HCT116 (cell line): ENCODE measurements at regions not wholly inside any gene's neighbourhood (a gene's known extent, or its start where the extent isn't known, plus 50 kb on each side); places are given as distances from the start of the nearest gene placed in this dataset.

Source experiments
- ATAC-seq: fragments of 200-7000 bp; cut with Tn5 transposase; 2 replicates; pipeline ENCODE4 v1.9.1; 2020; ENCODE audit warnings: mild to moderate bottlenecking, moderate library complexity
- BruUV-seq: library from RNA; stranded (reverse); fragments of 400-500 nt; replicated peaks from 2 replicates; lab custom pipeline; 2021; lab: Mats Ljungman, UMichigan
- CTCF ChIA-PET: fragments of 300-600 bp; sonication (Branson Sonifier 250); formaldehyde crosslinking; loops from one replicate; lab custom pipeline; 2021; ENCODE audit warnings: antibody characterized with exemption; lab: Charles Lee
- POLR2A ChIA-PET: fragments of 300-600, 350-600 bp; sonication (Branson Sonifier 250); formaldehyde crosslinking; loops from one replicate; lab custom pipeline; 2021; ENCODE audit warnings: antibody characterized with exemption; lab: Charles Lee
- RAD21 ChIA-PET, 2 experiments: fragments of 300-600 bp; sonication (Branson Sonifier 250); formaldehyde crosslinking; loops; one replicate each; lab custom pipeline; 2023; ENCODE audit warnings: low total read pairs in 2 of 2; ENCODE audit not compliant: uncharacterized antibody in 2 of 2, unreplicated experiment in 2 of 2, low non-redundant PET in 1 of 2; lab: Charles Lee
- DNase-seq: peaks from one replicate; pipeline ENCODE4 v3.0.0-alpha.2; 2010; ENCODE audit warnings: low read depth, low spot score
- H2AFZ ChIP-seq: fragments of 200-600 bp; shearing (Covaris generic), sonication (generic); 2 replicates; pipeline ENCODE4 v1.6.1; 2017; ENCODE audit warnings: low read depth, mixed run types, mixed read lengths, antibody characterized with exemption, low read length; ENCODE audit not compliant: poor library complexity, severe bottlenecking
- H3K27ac ChIP-seq: 2 replicates; pipeline ENCODE4 v1.5.1; 2012; ENCODE audit warnings: low read depth, low read length
- H3K27me3 ChIP-seq: fragments of 200-600 bp; sonication (generic); 2 replicates; pipeline ENCODE4 v1.6.1; 2016; ENCODE audit warnings: mixed run types, low read length, mixed read lengths; ENCODE audit not compliant: insufficient read depth
- H3K36me3 ChIP-seq, 2 experiments: fragments of 200-500 bp in 1 of 2; fragments of 200-600 bp in 1 of 2; sonication (Bioruptor generic) in 1 of 2; sonication (generic) in 1 of 2; 2 replicates each; pipeline versions ENCODE4 v1.5.1 to v1.6.1; 2014 to 2016; ENCODE audit warnings: low read length in 2 of 2, inconsistent platforms in 1 of 2, mixed read lengths in 1 of 2, mixed run types in 1 of 2; ENCODE audit not compliant: insufficient read depth in 2 of 2, control insufficient read depth in 1 of 2
- H3K4me1 ChIP-seq, 2 experiments: fragments of 200-600 bp in 1 of 2; sonication (generic) in 1 of 2; 2 replicates each; pipeline versions ENCODE4 v1.5.1 to v1.6.1; 2012 to 2017; ENCODE audit warnings: low read length in 2 of 2, inconsistent platforms in 1 of 2, mild to moderate bottlenecking in 1 of 2, mixed read lengths in 1 of 2, mixed run types in 1 of 2, moderate library complexity in 1 of 2; ENCODE audit not compliant: insufficient read depth in 2 of 2, control insufficient read depth in 1 of 2
- H3K4me2 ChIP-seq: fragments of 200-600 bp; sonication (generic); 2 replicates; pipeline ENCODE4 v1.6.1; 2017; ENCODE audit warnings: mixed run types, low read length, mixed read lengths
- H3K4me3 ChIP-seq, 2 experiments: fragments of 200-600 bp in 1 of 2; sonication (generic) in 1 of 2; replicated peaks in 1 of 2; 2 replicates each; pipeline ENCODE4 v1.5.1; 2011 to 2016; ENCODE audit warnings: low read length in 2 of 2, control low read depth in 1 of 2, low read depth in 1 of 2, mild to moderate bottlenecking in 1 of 2, mixed read lengths in 1 of 2, mixed run types in 1 of 2
- H3K79me2 ChIP-seq: fragments of 200-600 bp; sonication (generic); 2 replicates; pipeline ENCODE4 v1.6.1; 2017; ENCODE audit warnings: mild to moderate bottlenecking, mixed run types, low read length, moderate library complexity, mixed read lengths; ENCODE audit not compliant: insufficient read depth
- H3K9ac ChIP-seq: fragments of 200-600 bp; sonication (generic); 2 replicates; pipeline ENCODE4 v1.6.1; 2016; ENCODE audit warnings: low read length, mixed read lengths
- H3K9me2 ChIP-seq: fragments of 200-600 bp; sonication (generic), shearing (Covaris generic); 2 replicates; pipeline ENCODE4 v1.6.1; 2017; ENCODE audit warnings: mixed run types, mild to moderate bottlenecking, moderate library complexity; ENCODE audit not compliant: insufficient read depth
- H3K9me3 ChIP-seq, 2 experiments: fragments of 200-500 bp in 1 of 2; fragments of 200-600 bp in 1 of 2; sonication (Bioruptor generic) in 1 of 2; sonication (generic) in 1 of 2; 2 replicates each; pipeline ENCODE4 v1.6.1; 2014 to 2017; ENCODE audit warnings: low read length in 2 of 2, mixed read lengths in 2 of 2, inconsistent platforms in 1 of 2, low read depth in 1 of 2, mild to moderate bottlenecking in 1 of 2, mixed run types in 1 of 2, moderate library complexity in 1 of 2; ENCODE audit not compliant: control insufficient read depth in 1 of 2, insufficient read depth in 1 of 2
- H4K20me1 ChIP-seq: fragments of 200-600 bp; sonication (generic), shearing (Covaris generic); 2 replicates; pipeline ENCODE4 v1.6.1; 2017; ENCODE audit warnings: mixed run types, mild to moderate bottlenecking, moderate library complexity; ENCODE audit not compliant: insufficient read depth
- CBX3 ChIP-seq: IDR thresholded peaks from 2 replicates; pipeline ENCODE4 v1.6.1; 2012; ENCODE audit warnings: low read depth
- CTCF ChIP-seq, 3 experiments: fragments of 200-600 bp in 1 of 3; sonication (generic) in 1 of 3; IDR thresholded peaks in 2 of 3; conservative IDR thresholded peaks in 1 of 3; 2 replicates each; pipeline ENCODE4 v1.5.1; 2012 to 2017; ENCODE audit warnings: low read depth in 2 of 3, low read length in 2 of 3, antibody characterized with exemption in 1 of 3, borderline replicate concordance in 1 of 3, control low read depth in 1 of 3, mild to moderate bottlenecking in 1 of 3, mixed read lengths in 1 of 3, mixed run types in 1 of 3, moderate library complexity in 1 of 3; ENCODE audit not compliant: insufficient read depth in 1 of 3
- EGR1 ChIP-seq: IDR thresholded peaks from 2 replicates; pipeline ENCODE4 v1.6.1; 2012; ENCODE audit warnings: low read depth
- EZH2 ChIP-seq: fragments of 200-600 bp; sonication (generic); IDR thresholded peaks from 2 replicates; pipeline ENCODE4 v1.6.1; 2017; ENCODE audit warnings: antibody characterized with exemption, mixed run types
- EZH2phosphoT487 ChIP-seq: fragments of 200-600 bp; IDR thresholded peaks from 2 replicates; pipeline ENCODE4 v1.6.1; 2018; ENCODE audit warnings: antibody characterized with exemption, borderline replicate concordance
- FOSL1 ChIP-seq: IDR thresholded peaks from 2 replicates; pipeline ENCODE4 v1.6.1; 2012; ENCODE audit warnings: low read depth
- MAX ChIP-seq: IDR thresholded peaks from 2 replicates; pipeline ENCODE4 v1.6.1; 2012
- SP1 ChIP-seq: IDR thresholded peaks from 2 replicates; pipeline ENCODE4 v1.6.1; 2012; ENCODE audit warnings: low read depth
- SRF ChIP-seq: IDR thresholded peaks from 2 replicates; pipeline ENCODE4 v1.6.1; 2012; ENCODE audit warnings: low read depth
- TCF7L2 ChIP-seq: IDR thresholded peaks from 2 replicates; pipeline ENCODE4 v1.7.0; 2011; ENCODE audit warnings: borderline replicate concordance, inconsistent platforms; ENCODE audit not compliant: insufficient read depth, insufficient read length; ENCODE audit errors: extremely low read depth
- YY1 ChIP-seq: IDR thresholded peaks from 2 replicates; pipeline ENCODE4 v1.6.1; 2011; ENCODE audit warnings: low read length, low read depth, moderate library complexity, mild to moderate bottlenecking; ENCODE audit not compliant: insufficient replicate concordance; ENCODE audit errors: extremely low read depth
- ZFX ChIP-seq: fragments of 450-650 bp; IDR thresholded peaks from 2 replicates; pipeline ENCODE4 v1.6.1; 2017
- ZNF274 ChIP-seq: fragments of 200-500 bp; sonication (Bioruptor generic); IDR thresholded peaks from 2 replicates; pipeline ENCODE4 v1.6.1; 2014; ENCODE audit warnings: mild to moderate bottlenecking, low read depth, low read length, inconsistent platforms
- intact Hi-C: fragments of 100-400 bp; cut with micrococcal nuclease; formaldehyde crosslinking; loops from 2 replicates; pipeline ENCODE4 v1.10.0; 2022
- TF ChIP-seq, protein P1 (sequence below): IDR thresholded peaks from 2 replicates; pipeline ENCODE4 v1.6.1; 2012

DNA sequence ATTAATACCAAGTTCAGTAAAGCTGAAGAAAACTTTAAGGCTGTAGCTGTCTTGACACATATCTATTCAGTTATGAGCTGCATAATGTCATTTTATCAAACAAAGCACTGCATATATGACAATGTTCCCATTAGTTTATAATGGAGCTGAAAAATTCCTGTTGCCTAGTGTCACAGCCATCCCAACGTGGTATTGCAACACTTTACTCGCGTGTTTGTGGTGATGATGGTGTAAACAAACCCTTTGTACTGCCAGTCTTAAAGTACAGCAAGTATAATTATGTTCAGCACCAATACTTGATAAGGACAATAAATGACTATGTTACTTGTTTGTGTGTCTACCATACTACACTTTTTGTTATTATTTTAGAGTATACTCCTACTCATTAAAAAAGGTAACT is 1415.6 kb upstream of the PCDH7 start:
- Histone ChIP-seq H3K27me3 (no peaks in the 10 kb centered on the region), H3K9me3 (no peaks in the 10 kb centered on the region), H3K79me2 (no peaks in the 10 kb centered on the region), H3K36me3 (no peaks in the 10 kb centered on the region), H4K20me1 (no peaks in the 10 kb centered on the region), H3K4me3 (no peak overlapping the region), H3K27ac (no peak overlapping the region), H2AFZ (no peak overlapping the region), H3K4me1 (no peaks in the 10 kb centered on the region), H3K9ac (no peak overlapping the region), H3K4me2 (no peak overlapping the region), H3K9me2 (no peaks in the 10 kb centered on the region)
- ChIA-PET RAD21 (no interaction called here), CTCF (no interaction called here), POLR2A (no interaction called here)
- no TSS peak for BruUV-seq
- ATAC-seq: no peak
- TF ChIP-seq, protein P1, sequence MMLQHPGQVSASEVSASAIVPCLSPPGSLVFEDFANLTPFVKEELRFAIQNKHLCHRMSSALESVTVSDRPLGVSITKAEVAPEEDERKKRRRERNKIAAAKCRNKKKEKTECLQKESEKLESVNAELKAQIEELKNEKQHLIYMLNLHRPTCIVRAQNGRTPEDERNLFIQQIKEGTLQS: no peak
- no peak for TF ChIP-seq EZH2
- TF ChIP-seq ZNF274: no peak
- TF ChIP-seq SP1: no peak
- TF ChIP-seq CBX3: no peak
- no peak for TF ChIP-seq MAX
- intact Hi-C loops: no loop called here
- no peak for DNase-seq

DNA sequence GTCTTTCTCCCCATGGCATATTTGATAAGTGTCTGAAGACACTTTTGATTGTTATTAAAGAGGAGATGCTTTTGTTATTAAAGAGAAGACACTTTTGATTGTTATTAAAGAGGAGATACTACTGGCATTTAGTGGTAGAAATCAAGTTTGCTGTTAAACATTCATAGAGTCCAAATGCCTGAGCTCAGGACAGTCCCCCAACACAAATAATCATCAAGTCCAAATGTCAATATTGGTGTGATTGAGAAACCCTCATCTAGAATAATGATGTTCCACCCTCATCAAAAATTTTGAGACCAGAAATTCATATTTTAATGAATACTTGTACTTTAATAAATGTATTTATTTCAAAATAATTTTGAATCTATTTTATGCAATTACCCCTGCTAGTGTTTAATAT is 1412.9 kb upstream of the PCDH7 start:
- Histone ChIP-seq H3K9me3 (no peaks in the 10 kb centered on the region), H3K79me2 (no peaks in the 10 kb centered on the region), H3K9me2 (no peaks in the 10 kb centered on the region), H4K20me1 (no peaks in the 10 kb centered on the region), H3K4me1 (no peaks in the 10 kb centered on the region), H3K4me3 (no peak overlapping the region), H3K36me3 (no peaks in the 10 kb centered on the region), H3K27ac (no peak overlapping the region), H3K27me3 (no peaks in the 10 kb centered on the region), H3K4me2 (no peak overlapping the region), H2AFZ (no peak overlapping the region), H3K9ac (no peak overlapping the region)
- CTCF ChIA-PET: no interaction called here
- POLR2A ChIA-PET: no interaction called here
- BruUV-seq: no TSS peak
- intact Hi-C loops: no loop called here
- RAD21 ChIA-PET: no interaction called here
- TF ChIP-seq SRF: no peak
- TF ChIP-seq EGR1: no peak
- TF ChIP-seq TCF7L2: no peak
- TF ChIP-seq YY1: no peak
- TF ChIP-seq ZFX: no peak
- no peak for TF ChIP-seq FOSL1
- no peak for TF ChIP-seq EZH2
- TF ChIP-seq, protein P1: no peak
- no peak for TF ChIP-seq CTCF (IDR thresholded peaks at IDR 0.05 in 2 of 3, conservative IDR thresholded peaks at IDR 0.05 in 1 of 3; ENCODE audit: borderline replicate concordance in 1 of 3, insufficient read depth in 1 of 3, low read depth in 2 of 3, low read length in 2 of 3)
- TF ChIP-seq CBX3: no peak
- TF ChIP-seq EZH2phosphoT487: no peak
- DNase-seq (no peak), ATAC-seq (no peak)
